Peyer's patch (tissue), 4 donors: ENCODE measurements at regions not wholly inside any gene's neighbourhood (a gene's known extent, or its start where the extent isn't known, plus 50 kb on each side); places are given as distances from the start of the nearest gene placed in this dataset.

Source experiments
- DNase-seq, 3 donors: peaks; one replicate each; pipeline ENCODE4 v3.0.0-alpha.2; 2017 to 2019
- H3K27ac ChIP-seq, 4 donors: fragments of 200-600 bp; sonication (generic); one replicate each; pipeline ENCODE4 v1.5.1; 2016 to 2019
- H3K27me3 ChIP-seq, 2 donors: fragments of 200-600 bp; sonication (generic); one replicate each; pipeline ENCODE4 v1.5.1; 2019
- H3K36me3 ChIP-seq, 3 donors: fragments of 200-600 bp; sonication (generic); one replicate each; pipeline ENCODE4 v1.5.1; 2016 to 2019
- H3K4me1 ChIP-seq, 4 donors: fragments of 200-600 bp; sonication (generic); one replicate each; pipeline ENCODE4 v1.5.1; 2016 to 2019
- H3K4me3 ChIP-seq, 4 donors: fragments of 200-600 bp; sonication (generic); 1 replicate in 3 of 4; 2 replicates in 1 of 4; pipeline ENCODE4 v1.5.1; 2016 to 2019; ENCODE audit warnings: mild to moderate bottlenecking in 1 of 4
- H3K9me3 ChIP-seq, 4 donors: fragments of 200-600 bp; sonication (generic); one replicate each; pipeline ENCODE4 v1.5.1; 2016 to 2019; ENCODE audit warnings: mild to moderate bottlenecking in 1 of 4
- POLR2A ChIP-seq, 2 donors: fragments of 450-650 bp; IDR thresholded peaks; one replicate each; pipeline ENCODE4 v1.5.1; 2017; ENCODE audit warnings: antibody characterized with exemption in 2 of 2, mild to moderate bottlenecking in 2 of 2, moderate library complexity in 2 of 2
- TF ChIP-seq, protein P1 (sequence below), 6 experiments: fragments of 450-650 bp in 4 of 6; fragments of 200-600 bp in 2 of 6; sonication (generic) in 1 of 6; IDR thresholded peaks; one replicate each; pipeline ENCODE4 v1.5.1; 2017 to 2019; ENCODE audit warnings: antibody characterized with exemption in 6 of 6, mild to moderate bottlenecking in 3 of 6, moderate library complexity in 1 of 6

DNA sequence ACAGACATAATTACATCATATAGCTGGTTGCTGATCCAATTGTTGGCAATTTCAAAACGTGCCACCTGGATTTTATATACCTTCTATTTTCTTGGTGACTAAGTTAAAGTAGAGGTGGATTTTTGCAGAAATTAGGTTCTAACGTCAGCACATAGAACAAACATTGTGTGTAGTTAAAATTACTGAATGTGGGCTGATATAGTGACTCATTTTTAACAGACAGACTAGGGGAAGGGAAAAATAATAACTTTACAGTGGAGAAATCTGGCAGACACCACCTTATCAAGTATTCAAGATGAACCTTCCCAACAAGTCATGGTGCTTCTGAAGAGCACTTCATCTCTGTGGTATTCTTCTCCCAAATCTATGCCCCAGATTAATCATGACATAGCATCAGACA lies 134.5 kb downstream of the UCHL1 start:
- no peaks in the 10 kb centered on the region for H3K36me3 ChIP-seq
- no peak overlapping the region for H3K4me3 ChIP-seq
- H3K27me3 ChIP-seq = no peaks in the 10 kb centered on the region
- no peak for DNase-seq
- H3K9me3 ChIP-seq = no peaks in the 10 kb centered on the region
- no peaks in the 10 kb centered on the region for H3K4me1 ChIP-seq
- no peak overlapping the region for H3K27ac ChIP-seq
- TF ChIP-seq POLR2A (IDR thresholded peaks at IDR 0.05) = no peak
- TF ChIP-seq, protein P1, sequence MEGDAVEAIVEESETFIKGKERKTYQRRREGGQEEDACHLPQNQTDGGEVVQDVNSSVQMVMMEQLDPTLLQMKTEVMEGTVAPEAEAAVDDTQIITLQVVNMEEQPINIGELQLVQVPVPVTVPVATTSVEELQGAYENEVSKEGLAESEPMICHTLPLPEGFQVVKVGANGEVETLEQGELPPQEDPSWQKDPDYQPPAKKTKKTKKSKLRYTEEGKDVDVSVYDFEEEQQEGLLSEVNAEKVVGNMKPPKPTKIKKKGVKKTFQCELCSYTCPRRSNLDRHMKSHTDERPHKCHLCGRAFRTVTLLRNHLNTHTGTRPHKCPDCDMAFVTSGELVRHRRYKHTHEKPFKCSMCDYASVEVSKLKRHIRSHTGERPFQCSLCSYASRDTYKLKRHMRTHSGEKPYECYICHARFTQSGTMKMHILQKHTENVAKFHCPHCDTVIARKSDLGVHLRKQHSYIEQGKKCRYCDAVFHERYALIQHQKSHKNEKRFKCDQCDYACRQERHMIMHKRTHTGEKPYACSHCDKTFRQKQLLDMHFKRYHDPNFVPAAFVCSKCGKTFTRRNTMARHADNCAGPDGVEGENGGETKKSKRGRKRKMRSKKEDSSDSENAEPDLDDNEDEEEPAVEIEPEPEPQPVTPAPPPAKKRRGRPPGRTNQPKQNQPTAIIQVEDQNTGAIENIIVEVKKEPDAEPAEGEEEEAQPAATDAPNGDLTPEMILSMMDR (IDR thresholded peaks at IDR 0.05) = no peak

DNA sequence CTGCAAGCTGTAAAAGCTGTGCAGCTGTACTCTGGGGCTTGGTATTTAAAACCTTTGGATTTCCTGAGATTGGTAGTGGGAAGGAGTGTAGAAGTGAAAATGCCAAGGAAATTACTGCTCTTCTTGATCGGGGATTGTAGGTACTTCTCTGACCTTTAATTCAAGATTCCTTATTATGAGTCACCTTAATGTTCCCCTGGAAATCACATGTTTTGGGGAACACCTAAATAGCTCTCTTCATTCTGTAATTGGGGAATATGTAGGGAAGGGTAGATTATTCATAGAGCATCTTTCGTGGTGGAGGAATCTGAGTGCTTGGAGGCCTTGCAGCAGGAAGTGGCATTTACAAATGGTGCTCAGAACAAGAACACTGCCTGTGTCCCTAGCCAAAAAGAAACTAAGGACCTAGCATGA lies 137.8 kb downstream of the UCHL1 start:
- no peak for TF ChIP-seq POLR2A (IDR thresholded peaks at IDR 0.05)
- TF ChIP-seq, protein P1 (IDR thresholded peaks at IDR 0.05) = no peak
- Histone ChIP-seq H3K4me1 (no peaks in the 10 kb centered on the region), H3K36me3 (no peaks in the 10 kb centered on the region), H3K27ac (no peak overlapping the region), H3K9me3 (no peaks in the 10 kb centered on the region), H3K4me3 (no peak overlapping the region), H3K27me3 (no peaks in the 10 kb centered on the region)
- no peak for DNase-seq

DNA sequence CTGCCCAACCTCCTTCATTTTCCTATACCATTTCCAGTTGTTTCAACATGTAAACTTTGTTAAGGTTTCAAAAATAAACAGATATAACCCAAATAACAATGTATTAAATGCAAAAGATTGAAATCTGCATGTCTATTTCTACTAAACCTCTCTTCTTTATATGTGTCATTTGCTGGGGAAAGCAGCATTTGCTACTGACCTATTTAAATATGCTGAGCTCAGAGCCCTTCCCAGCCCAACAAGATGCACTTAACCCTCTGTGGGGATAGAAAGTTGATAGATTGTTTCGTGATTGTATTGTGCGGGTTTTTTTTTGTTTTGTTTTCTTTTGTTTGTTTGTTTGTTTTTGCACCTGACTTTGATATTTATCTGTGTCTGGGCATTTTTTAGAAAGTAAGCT lies 139.5 kb downstream of the UCHL1 start:
- TF ChIP-seq, protein P1 (IDR thresholded peaks at IDR 0.05) = no peak
- no peak for TF ChIP-seq POLR2A (IDR thresholded peaks at IDR 0.05)
- no peak overlapping the region for H3K4me3 ChIP-seq
- no peak overlapping the region for H3K27ac ChIP-seq
- H3K9me3 ChIP-seq = no peaks in the 10 kb centered on the region
- no peaks in the 10 kb centered on the region for H3K36me3 ChIP-seq
- no peaks in the 10 kb centered on the region for H3K4me1 ChIP-seq
- DNase-seq = no peak
- H3K27me3 ChIP-seq = no peaks in the 10 kb centered on the region

- no peak overlapping the region for H3K4me3 ChIP-seq
- no peak overlapping the region for H3K27ac ChIP-seq
- no peaks in the 10 kb centered on the region for H3K4me1 ChIP-seq
- TF ChIP-seq POLR2A (IDR thresholded peaks at IDR 0.05) = no peak
- TF ChIP-seq, protein P1 (IDR thresholded peaks at IDR 0.05) = no peak
- no peaks in the 10 kb centered on the region for H3K9me3 ChIP-seq
- DNase-seq = no peak
- no peaks in the 10 kb centered on the region for H3K36me3 ChIP-seq
- no peaks in the 10 kb centered on the region for H3K27me3 ChIP-seq
These were observed 140.1 kb downstream of the UCHL1 start for GRCh38 chr4:41396869-41397268.

DNA sequence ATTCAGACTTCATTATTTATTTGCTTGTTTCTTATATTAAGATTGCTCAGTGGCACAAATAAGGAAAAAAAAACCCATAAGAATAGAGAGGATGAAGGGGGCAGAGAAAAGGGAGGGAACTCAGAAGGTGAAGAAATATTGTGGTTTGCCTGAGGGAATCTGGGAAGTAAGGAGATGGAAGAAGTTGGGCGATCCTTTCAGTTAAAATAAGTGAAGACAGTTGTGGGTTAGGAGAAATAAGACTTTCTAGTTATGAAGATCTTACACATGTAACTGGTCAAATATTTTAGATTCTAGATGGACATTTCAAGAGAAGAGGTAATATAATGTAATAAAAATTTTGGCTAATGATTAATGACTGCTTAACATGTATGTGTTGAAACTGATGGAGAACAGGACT lies 138.7 kb upstream of the LIMCH1 start:
- Histone ChIP-seq H3K36me3 (no peaks in the 10 kb centered on the region), H3K27ac (no peak overlapping the region), H3K4me1 (no peaks in the 10 kb centered on the region), H3K4me3 (no peak overlapping the region), H3K9me3 (no peaks in the 10 kb centered on the region), H3K27me3 (no peaks in the 10 kb centered on the region)
- TF ChIP-seq, protein P1 (IDR thresholded peaks at IDR 0.05) = no peak
- TF ChIP-seq POLR2A (IDR thresholded peaks at IDR 0.05) = no peak
- DNase-seq = no peak

DNA sequence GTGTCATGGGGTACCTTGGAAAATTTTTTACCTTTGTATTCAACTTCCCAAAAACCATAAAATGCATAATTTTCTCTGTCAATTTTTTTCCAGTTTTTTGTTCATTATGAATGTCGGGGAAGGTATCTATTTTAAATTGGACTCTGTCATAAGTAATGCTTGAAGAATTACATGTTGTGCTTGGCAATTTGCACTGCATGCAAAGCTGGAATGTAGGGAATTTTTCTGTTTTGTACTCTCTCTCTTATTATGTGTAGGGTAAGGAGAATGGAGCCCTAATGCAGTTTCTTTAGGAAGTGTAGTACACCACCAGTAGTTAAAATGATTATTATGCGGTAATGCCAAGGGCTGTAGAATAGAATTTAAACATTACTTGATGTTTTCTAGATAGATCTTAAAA lies 137.7 kb upstream of the LIMCH1 start:
- Histone ChIP-seq H3K4me3 (no peak overlapping the region), H3K4me1 (no peaks in the 10 kb centered on the region), H3K36me3 (no peaks in the 10 kb centered on the region), H3K9me3 (no peaks in the 10 kb centered on the region), H3K27me3 (no peaks in the 10 kb centered on the region), H3K27ac (no peak overlapping the region)
- DNase-seq = no peak
- TF ChIP-seq, protein P1 (IDR thresholded peaks at IDR 0.05) = no peak
- TF ChIP-seq POLR2A (IDR thresholded peaks at IDR 0.05) = no peak
